Suprapubic skin (tissue), 3 donors: ENCODE measurements at regions not wholly inside any gene's neighbourhood (a gene's known extent, or its start where the extent isn't known, plus 50 kb on each side); places are given as distances from the start of the nearest gene placed in this dataset.

ENCODE experiments used
- CTCF ChIP-seq, 2 donors: fragments of 200-600 bp in 1 of 2; fragments of 450-650 bp in 1 of 2; sonication (generic) in 1 of 2; IDR thresholded peaks; one replicate each; pipeline ENCODE4 v1.5.1; 2016 to 2019; ENCODE audit warnings: antibody characterized with exemption in 2 of 2, mild to moderate bottlenecking in 1 of 2, moderate library complexity in 1 of 2
- POLR2AphosphoS5 ChIP-seq, 3 donors: sonication (generic); formaldehyde crosslinking; IDR thresholded peaks; one replicate each; pipeline ENCODE4 v1.6.1; 2017; ENCODE audit warnings: antibody characterized with exemption in 3 of 3

GRCh38 chr12:98351784-98352183 is 163.6 kb upstream of the TMPO start:
- TF ChIP-seq CTCF (IDR thresholded peaks at IDR 0.05) (no peak), POLR2AphosphoS5 (IDR thresholded peaks at IDR 0.05) (no peak)
